ENCODE measurements at regions not wholly inside any gene's neighbourhood (a gene's known extent, or its start where the extent isn't known, plus 50 kb on each side); places are given as distances from the start of the nearest gene placed in this dataset.

GRCh38 chr1:100628631-100629081 lies 90.7 kb downstream of the GPR88 start:
- no peak for DNase-seq (ENCODE audit: low spot score)
- TF ChIP-seq CTCF (IDR thresholded peaks at IDR 0.05): no peak
- peak overlapping the region in 1 of 2 donors; percentile 61 for H3K27ac ChIP-seq
- no peak overlapping the region for H3K4me3 ChIP-seq

DNA sequence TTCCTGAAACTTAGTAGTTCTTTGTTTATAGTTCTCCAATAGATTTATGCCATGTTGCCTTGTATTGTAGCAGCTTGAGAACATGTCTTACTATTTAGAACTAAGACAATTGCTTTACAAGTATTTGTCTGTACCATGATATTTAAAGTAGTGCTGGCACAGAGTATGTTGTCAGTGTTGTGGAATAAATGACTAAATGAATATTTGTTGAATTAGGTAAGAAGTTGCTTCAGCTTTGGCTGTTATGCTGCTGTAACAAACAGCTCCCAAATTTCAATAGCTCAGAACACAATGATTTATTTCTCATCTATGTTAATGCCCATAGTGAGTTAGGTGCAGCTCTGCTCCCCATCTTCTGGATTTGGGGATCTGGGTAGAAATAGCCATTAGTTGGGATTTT lies 90.2 kb upstream of the VCAM1 start:
- no peak for TF ChIP-seq CTCF (IDR thresholded peaks at IDR 0.05)
- no peak overlapping the region for H3K27ac ChIP-seq
- DNase-seq (ENCODE audit: low spot score): no peak

DNA sequence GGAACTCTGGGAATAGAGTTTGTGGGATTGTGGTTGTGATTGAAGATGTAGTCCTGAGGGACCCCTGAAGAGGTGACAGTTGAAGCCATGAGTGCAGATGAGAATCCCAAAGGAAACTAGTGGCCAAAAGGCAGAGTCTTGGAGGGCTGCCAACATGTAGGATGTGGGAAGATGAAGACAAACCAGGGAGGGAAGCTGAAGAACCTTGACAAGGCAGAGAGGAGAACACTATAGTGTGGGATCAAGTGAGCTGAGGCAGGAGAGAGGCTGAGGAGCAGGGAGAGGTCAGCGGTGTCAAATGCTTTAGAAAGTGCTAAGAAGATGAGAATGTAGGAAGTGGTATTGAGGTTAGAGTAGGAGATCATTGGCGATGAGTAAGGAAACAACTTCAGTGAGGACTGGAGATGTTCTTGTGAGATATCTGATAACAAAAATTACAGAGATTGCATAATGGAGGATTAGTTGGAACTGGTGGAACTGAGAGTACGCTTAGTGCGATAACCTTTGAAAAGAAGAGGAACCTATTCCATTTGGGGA lies 88.5 kb upstream of the VCAM1 start:
- no peak overlapping the region for H3K4me3 ChIP-seq
- DNase-seq (ENCODE audit: low spot score): no peak
- no peak for TF ChIP-seq CTCF (IDR thresholded peaks at IDR 0.05)

More for the DNA sequence above, 90.2 kb upstream of the VCAM1 start:
- H3K4me3 ChIP-seq: no peak overlapping the region

DNA sequence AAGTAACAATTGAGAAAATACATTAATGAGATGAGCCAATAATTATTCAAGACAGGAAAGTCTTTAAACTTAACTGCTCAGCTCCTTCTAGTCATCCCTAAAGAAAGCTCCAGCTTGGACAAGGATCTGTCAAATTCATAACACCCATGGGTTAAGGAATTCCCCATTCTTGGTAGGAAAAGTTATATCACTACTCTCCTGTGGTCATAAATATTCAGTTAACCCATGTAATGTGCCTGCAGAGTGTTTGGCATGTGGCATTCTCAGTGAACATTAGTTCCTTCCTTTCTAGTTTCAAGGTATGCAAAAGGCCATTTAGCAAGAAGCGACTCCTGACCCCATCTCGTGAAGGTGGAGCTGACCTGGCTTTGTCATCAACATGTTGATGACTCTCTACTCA lies 76.7 kb upstream of the VCAM1 start:
- DNase-seq (ENCODE audit: low spot score): no peak
- no peak overlapping the region for H3K4me3 ChIP-seq
- TF ChIP-seq CTCF (IDR thresholded peaks at IDR 0.05): no peak
- H3K27ac ChIP-seq: no peak overlapping the region

More for the DNA sequence above, 88.5 kb upstream of the VCAM1 start:
- no peak overlapping the region for H3K27ac ChIP-seq

DNA sequence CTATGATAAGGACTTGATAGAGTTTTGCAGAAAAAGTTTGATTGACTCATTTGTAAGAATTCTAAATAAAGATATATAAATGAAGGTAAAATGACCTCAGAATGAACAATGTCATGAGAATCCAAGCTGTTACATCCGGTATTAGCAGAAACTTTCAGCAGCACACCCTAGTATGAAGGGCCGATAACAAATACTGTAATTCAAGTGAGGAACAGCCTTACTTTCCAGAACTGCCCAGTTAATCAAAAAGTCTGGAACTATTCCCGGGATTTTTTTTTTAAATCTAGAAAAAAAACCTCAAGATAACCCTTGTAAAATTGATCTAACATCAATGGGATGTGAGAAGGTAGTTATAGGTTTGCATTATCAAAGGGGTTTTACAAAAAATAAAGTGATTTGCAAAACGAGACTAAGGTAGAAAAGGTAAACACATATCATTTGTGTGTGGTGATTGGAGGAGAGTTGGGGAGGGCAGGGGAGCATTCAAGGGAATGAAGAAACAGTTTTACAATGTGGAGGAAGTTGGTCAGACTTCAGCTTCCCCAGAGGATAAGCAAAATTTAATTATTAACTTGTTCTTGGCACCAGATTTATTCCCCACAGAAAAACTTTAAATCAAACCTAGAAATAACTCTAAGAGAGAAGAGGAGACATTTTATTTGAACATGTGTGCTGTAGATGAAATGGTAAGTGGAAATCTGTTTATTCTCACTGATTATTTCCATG lies 75.9 kb upstream of the VCAM1 start:
- TF ChIP-seq CTCF (IDR thresholded peaks at IDR 0.05): no peak
- DNase-seq (ENCODE audit: low spot score): no peak
- H3K27ac ChIP-seq: no peak overlapping the region
- H3K4me3 ChIP-seq: no peak overlapping the region

DNA sequence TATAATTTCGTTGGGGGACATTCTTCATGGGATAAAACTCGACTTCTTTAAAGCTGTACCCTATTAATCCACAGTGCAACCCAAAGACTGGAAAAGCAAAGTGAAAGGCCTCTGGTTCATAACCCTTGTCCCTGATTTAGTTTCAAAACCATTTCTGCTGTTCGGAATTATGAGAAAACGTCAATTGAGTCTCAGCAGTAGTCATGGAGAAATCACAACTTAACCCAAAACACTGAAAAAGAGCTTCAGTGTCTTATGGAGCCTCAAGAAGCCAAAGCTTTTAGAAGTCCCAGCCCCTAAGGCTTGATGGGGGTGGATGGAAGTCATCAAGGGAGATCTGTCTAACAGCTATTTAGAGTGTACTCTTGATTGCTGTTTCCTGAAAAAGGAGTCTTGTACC lies 73.5 kb upstream of the VCAM1 start:
- H3K27ac ChIP-seq: no peak overlapping the region
- no peak for DNase-seq (ENCODE audit: low spot score)
- H3K4me3 ChIP-seq: no peak overlapping the region
- no peak for TF ChIP-seq CTCF (IDR thresholded peaks at IDR 0.05)

- Histone ChIP-seq H3K4me3 (no peak overlapping the region), H3K27ac (no peak overlapping the region)
- DNase-seq (ENCODE audit: low spot score): no peak
- TF ChIP-seq CTCF (IDR thresholded peaks at IDR 0.05): no peak
These were observed 70.4 kb upstream of the VCAM1 start for GRCh38 chr1:100649146-100649545.
